ENCODE measurements at regions not wholly inside any gene's neighbourhood (a gene's known extent, or its start where the extent isn't known, plus 50 kb on each side); places are given as distances from the start of the nearest gene placed in this dataset.

DNA sequence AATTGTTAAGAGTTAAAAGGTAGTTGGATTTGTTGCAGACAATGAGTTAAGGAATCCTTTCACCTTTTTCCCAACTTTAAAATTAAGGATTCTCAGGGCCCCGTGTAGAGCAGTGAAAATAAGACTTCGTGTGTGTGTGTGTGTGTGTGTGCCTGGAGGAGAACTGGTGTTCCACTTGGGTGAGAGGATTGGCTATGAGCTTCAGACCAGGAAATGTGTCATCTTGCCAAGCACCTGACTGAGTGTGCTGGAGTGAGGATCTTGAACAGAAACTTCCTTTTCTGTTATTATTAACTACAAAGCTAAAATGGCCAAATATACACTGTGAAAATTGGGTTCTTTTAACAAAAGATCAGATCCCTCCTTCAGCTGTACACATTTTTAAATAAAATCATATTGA lies 113.1 kb upstream of the VCX2 start:
- FAIRE-seq (no peak), DNase-seq (ENCODE audit: low read depth, low spot score) (no peak)
- no peak overlapping the region for H3K27ac ChIP-seq (ENCODE audit: control insufficient read depth, insufficient read depth, low read length)
- H3K9me3 ChIP-seq (ENCODE audit: control insufficient read depth, low read depth, low read length): no peaks in the 10 kb centered on the region
- no peaks in the 10 kb centered on the region for H3K36me3 ChIP-seq (ENCODE audit: control insufficient read depth in 2 of 2, extremely low read depth in 1 of 2, insufficient read depth in 2 of 2, low read length in 2 of 2)
- H2AFZ ChIP-seq (ENCODE audit: control insufficient read depth, low read length): no peak overlapping the region
- no peak overlapping the region for H3K9ac ChIP-seq (ENCODE audit: control insufficient read depth, extremely low read depth, insufficient read depth, low read length)
- no peaks in the 10 kb centered on the region for H3K79me2 ChIP-seq (ENCODE audit: control insufficient read depth, insufficient read depth, low read length)
- H3K9me1 ChIP-seq (ENCODE audit: control insufficient read depth, extremely low read depth, insufficient read depth, low read length): no peaks in the 10 kb centered on the region
- H4K20me1 ChIP-seq (ENCODE audit: control insufficient read depth, extremely low read depth, insufficient read depth, low read length): no peaks in the 10 kb centered on the region
- H3K4me3 ChIP-seq (ENCODE audit: control insufficient read depth in 2 of 3, extremely low read depth in 1 of 3, insufficient read depth in 2 of 3, low read depth in 1 of 3, low read length in 3 of 3): no peak overlapping the region
- H3K4me2 ChIP-seq (ENCODE audit: control insufficient read depth, extremely low read depth, insufficient read depth, low read depth, low read length): no peak overlapping the region
- no peaks in the 10 kb centered on the region for H3K27me3 ChIP-seq (ENCODE audit: control insufficient read depth, extremely low read depth, insufficient read depth, low read length)
- no peak for TF ChIP-seq CTCF (optimal IDR thresholded peaks at IDR 0.05 in 1 of 3, IDR thresholded peaks at IDR 0.05 in 1 of 3, conservative IDR thresholded peaks at IDR 0.05 in 1 of 3; ENCODE audit: extremely low read depth in 1 of 3, insufficient read depth in 2 of 3, low read length in 3 of 3)
- no peak for TF ChIP-seq EZH2 (IDR thresholded peaks at IDR 0.05; ENCODE audit: low read length)
- H3K4me1 ChIP-seq (ENCODE audit: control insufficient read depth, extremely low read depth, insufficient read depth, low read length): no peaks in the 10 kb centered on the region
- dilution Hi-C loops (cut with MboI; ENCODE audit: extremely low pct_ligation_motif_present, low sequenced_read_pairs): no loop called here

- FAIRE-seq (no peak), DNase-seq (ENCODE audit: low read depth, low spot score) (no peak)
- Histone ChIP-seq H3K4me3 (ENCODE audit: control insufficient read depth in 2 of 3, extremely low read depth in 1 of 3, insufficient read depth in 2 of 3, low read depth in 1 of 3, low read length in 3 of 3) (no peak overlapping the region), H4K20me1 (ENCODE audit: control insufficient read depth, extremely low read depth, insufficient read depth, low read length) (no peaks in the 10 kb centered on the region), H3K27ac (ENCODE audit: control insufficient read depth, insufficient read depth, low read length) (no peak overlapping the region), H3K27me3 (ENCODE audit: control insufficient read depth, extremely low read depth, insufficient read depth, low read length) (no peaks in the 10 kb centered on the region), H3K4me2 (ENCODE audit: control insufficient read depth, extremely low read depth, insufficient read depth, low read depth, low read length) (no peak overlapping the region), H3K9me3 (ENCODE audit: control insufficient read depth, low read depth, low read length) (no peaks in the 10 kb centered on the region), H3K9me1 (ENCODE audit: control insufficient read depth, extremely low read depth, insufficient read depth, low read length) (no peaks in the 10 kb centered on the region), H2AFZ (ENCODE audit: control insufficient read depth, low read length) (no peak overlapping the region), H3K79me2 (ENCODE audit: control insufficient read depth, insufficient read depth, low read length) (no peaks in the 10 kb centered on the region), H3K9ac (ENCODE audit: control insufficient read depth, extremely low read depth, insufficient read depth, low read length) (no peak overlapping the region), H3K4me1 (ENCODE audit: control insufficient read depth, extremely low read depth, insufficient read depth, low read length) (no peaks in the 10 kb centered on the region), H3K36me3 (ENCODE audit: control insufficient read depth in 2 of 2, extremely low read depth in 1 of 2, insufficient read depth in 2 of 2, low read length in 2 of 2) (no peaks in the 10 kb centered on the region)
- TF ChIP-seq CTCF (optimal IDR thresholded peaks at IDR 0.05 in 1 of 3, IDR thresholded peaks at IDR 0.05 in 1 of 3, conservative IDR thresholded peaks at IDR 0.05 in 1 of 3; ENCODE audit: extremely low read depth in 1 of 3, insufficient read depth in 2 of 3, low read length in 3 of 3) (no peak), EZH2 (IDR thresholded peaks at IDR 0.05; ENCODE audit: low read length) (no peak)
- dilution Hi-C loops (cut with MboI; ENCODE audit: extremely low pct_ligation_motif_present, low sequenced_read_pairs): no loop called here
Observed at GRCh38 chrX:8288590-8288989, 117.5 kb upstream of the VCX2 start.
